Astrocyte of the hippocampus (primary cell): ENCODE measurements at regions not wholly inside any gene's neighbourhood (a gene's known extent, or its start where the extent isn't known, plus 50 kb on each side); places are given as distances from the start of the nearest gene placed in this dataset.
"Not testable (repeated sequence)": the region's sequence is repeated elsewhere in the genome, so short reads cannot be mapped to it uniquely, and the experiment has no call there.

Experiments used
- DNase-seq: peaks from one replicate; pipeline ENCODE4 v3.0.0; 2011; ENCODE audit warnings: low read depth, low spot score

DNA sequence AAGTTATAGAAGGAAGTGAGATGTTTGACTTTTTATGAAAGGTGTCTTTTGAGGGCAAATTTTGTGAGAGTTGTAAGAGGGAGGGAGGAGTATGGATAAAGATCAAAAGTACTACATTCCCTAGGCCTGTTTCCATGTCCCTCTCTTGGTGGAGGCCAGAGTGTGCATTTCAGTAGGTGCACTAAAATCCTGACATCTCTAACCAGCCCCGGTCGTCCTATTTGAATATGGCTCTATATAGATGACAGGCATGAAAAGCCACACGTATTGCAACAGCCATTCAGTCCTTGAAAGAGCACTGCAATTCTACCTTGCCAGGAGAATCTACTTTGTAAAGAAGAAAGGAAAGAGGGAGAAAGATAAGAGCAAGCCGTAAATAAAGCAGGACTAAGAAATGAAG, 510.1 kb downstream of the IRS2 start:
- no peak for DNase-seq

- peak; percentile 58 for DNase-seq
Observed at GRCh38 chr13:109275852-109276251, 510.5 kb downstream of the IRS2 start.

DNA sequence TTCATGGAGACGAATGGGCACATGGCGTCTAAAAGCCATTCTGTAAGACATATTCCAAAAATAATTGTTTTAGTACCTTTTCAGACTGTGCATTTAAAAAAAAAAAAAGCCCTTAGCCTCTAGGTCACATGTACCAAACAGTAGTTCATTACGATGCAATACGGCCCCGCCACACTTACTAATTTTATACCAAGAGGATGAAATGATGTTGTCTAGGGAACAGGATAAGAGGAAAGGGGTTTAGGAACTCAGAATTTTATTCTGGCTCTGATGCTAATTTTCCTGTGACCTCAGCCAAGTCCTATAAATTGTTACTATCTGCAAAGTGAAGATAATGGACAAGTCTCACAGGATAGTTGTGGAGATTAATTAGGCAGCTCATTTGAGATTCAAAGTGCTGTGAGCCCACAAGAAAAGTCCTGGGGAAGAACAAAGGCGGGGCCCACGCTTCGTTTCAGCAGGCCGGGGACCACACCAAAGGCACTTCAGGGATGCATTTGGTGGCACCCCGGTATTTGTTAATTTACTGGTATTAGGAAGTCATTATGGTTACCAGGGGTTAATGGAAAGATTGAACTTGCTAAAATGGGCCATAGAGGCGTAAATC, 511.1 kb downstream of the IRS2 start:
- peak; percentile 26 for DNase-seq

DNA sequence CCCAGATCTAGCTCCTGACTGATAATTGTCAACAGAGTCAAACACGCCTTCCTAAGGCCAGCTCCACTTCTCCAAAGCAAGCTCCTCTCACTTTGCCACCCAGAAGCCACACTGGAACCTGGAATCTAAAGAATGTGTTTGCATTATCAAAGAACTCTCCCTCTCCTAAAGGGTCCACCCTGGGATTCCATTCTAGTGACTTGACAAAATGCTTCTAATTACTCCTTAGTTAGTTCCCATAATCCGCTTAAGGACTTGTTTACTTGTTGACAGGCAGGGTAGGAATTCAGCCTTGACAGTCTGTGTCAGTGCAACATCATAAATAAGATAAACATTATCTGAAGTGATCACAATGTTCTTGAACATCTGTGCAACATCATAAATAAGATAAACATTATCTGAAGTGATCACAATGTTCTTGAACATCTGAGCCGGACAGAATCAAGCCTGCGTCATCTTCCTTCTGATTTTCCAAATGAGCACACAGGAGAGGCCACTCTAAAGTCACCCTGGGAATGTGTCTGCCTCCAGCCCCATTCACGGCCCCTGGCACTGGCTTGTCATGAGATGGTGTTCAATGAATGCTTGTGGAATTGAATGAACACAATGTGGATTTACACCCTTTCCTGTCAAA, 512.1 kb downstream of the IRS2 start:
- peak; percentile 87 for DNase-seq

DNA sequence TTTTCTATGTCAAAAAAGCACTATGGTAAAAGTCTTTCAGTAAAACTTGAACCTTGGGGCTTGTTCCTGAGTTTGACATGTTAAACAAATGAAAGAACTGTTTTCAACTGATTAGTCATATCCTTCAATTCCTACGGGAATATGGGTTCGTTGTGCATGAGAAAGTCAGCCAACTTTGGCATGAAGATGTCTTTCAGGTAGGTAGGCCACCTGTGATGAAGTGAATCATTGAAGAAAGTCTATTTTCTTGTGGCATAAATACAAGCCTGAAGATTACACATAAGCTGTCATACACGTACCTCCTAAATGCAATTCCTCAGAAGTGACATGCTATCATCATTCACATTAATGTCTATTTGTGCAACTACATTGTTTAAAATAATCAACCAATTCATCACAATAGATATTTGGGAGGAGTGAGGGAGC, 513.0 kb downstream of the IRS2 start:
- peak; percentile 35 for DNase-seq

- DNase-seq = peak; percentile 30
Observed at GRCh38 chr13:109272595-109273325, 513.6 kb downstream of the IRS2 start.

DNA sequence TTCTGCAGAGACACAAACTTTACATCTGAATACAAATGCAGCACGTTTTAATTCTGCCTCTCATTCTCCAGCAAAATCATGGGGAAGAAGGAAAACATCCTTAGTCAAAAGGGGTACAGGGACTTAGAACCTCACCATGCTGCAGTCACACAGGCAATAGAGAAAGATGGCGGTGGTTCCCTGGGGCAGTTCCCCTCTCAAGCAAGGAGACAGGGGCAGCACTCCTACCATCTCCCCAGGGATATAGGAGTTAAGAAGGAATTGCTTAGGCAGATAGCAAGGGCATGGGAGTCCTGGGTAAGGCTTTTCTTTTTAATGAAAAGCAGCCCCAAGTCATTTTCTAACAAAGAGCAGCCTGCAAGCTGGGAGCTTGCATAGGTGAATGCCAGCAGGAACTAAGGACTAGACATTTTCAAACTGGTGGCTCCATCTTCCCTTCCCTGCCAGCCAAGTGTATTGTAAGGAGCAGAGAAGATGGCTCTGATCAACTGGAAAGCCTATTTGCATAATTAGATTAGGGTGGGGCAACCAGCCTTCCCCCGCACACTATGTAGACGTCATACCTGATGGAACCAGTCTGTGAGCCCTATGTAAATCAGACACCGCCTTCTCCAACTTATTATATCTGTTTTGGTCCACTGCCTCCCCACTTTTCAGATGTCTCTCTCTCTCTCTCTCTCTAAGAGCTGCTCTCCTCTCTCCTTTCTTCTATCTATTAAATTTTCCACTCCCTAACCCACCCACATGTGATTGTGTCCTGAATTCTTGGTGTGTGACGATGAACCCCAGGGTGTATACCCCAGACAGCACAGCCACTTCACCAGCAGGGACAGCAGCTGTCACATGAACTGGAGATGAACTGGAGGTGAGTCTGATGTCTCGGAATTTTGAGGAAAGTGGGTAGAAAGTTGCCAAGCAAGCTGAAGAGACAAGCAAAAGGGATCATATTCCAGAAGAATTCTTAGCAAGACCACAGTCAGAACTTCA, 514.5 kb downstream of the IRS2 start:
- peak; percentile 84 for DNase-seq

DNA sequence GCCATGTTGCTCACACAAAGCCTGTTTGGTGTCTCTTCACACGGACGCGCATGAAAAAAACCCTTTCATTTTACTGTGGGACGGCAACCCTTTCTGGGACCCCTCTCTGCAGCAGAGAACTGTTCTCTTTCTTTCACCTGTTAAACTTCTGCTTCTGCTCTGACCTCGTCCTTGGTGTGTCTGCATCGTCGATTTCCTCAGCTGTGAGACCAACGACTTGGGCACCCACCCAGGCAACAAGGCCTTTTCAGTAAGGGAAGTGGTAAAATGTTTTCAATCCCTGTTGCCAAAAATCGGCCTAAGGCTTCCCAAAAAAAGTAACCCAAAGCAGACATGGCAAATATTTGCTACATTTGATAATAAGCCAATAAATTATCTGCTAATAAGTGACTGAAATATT, 515.3 kb downstream of the IRS2 start:
- peak; percentile 16 for DNase-seq

DNA sequence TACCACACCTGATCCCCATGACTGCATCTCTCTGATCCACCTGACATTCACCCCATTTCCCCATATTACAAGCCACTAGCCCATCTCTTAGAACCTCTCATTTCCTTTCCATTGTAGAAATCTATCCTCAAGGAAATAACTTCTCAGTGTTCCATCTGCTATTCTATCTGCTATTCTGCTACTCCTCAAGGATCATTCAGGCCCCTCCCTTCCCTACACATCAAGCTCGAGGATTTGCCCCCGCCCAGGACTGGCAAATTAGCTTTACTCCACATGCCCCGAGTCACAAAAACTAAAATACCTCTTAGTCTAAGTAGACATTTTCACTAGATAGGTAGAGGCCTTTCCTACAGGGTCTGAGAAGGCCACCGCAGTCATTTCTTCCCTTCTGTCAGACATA, 517.0 kb downstream of the IRS2 start:
- not testable (repeated sequence) for DNase-seq

GRCh38 chr13:109268492-109268891, 517.9 kb downstream of the IRS2 start:
- not testable (repeated sequence) for DNase-seq

DNA sequence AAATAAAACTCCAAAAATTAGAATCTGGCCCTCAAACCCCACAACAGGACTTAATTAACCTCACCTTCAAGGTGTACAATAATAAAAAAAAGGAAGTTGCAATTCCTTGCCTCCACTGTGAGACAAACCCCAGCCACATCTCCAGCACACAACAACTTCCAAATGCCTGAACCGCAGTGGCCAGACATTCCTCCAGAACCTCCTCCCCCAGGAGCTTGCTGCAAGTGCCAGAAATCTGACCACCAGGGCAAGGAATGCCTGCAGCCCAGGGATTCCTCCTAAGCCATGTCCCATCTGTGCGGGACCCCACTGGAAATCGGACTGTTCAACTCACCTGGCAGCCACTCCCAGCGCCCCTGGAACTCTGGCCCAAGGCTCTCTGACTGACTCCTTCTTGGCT, 519.0 kb downstream of the IRS2 start:
- peak; percentile 73 for DNase-seq

DNA sequence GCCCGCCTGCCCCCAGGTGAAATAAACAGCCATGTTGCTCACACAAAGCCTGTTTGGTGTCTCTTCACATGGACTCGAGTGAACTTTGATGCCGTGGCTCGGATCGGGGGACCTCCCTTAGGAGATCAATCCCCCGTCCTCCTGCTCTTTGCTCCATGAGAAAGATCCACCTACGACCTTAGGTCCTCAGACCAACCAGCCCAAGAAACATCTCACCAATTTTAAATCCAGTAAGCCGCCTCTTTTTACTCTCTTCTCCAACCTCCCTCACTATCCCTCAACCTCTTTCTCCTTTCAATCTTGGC, 521.0 kb downstream of the IRS2 start:
- not testable (repeated sequence) for DNase-seq

DNA sequence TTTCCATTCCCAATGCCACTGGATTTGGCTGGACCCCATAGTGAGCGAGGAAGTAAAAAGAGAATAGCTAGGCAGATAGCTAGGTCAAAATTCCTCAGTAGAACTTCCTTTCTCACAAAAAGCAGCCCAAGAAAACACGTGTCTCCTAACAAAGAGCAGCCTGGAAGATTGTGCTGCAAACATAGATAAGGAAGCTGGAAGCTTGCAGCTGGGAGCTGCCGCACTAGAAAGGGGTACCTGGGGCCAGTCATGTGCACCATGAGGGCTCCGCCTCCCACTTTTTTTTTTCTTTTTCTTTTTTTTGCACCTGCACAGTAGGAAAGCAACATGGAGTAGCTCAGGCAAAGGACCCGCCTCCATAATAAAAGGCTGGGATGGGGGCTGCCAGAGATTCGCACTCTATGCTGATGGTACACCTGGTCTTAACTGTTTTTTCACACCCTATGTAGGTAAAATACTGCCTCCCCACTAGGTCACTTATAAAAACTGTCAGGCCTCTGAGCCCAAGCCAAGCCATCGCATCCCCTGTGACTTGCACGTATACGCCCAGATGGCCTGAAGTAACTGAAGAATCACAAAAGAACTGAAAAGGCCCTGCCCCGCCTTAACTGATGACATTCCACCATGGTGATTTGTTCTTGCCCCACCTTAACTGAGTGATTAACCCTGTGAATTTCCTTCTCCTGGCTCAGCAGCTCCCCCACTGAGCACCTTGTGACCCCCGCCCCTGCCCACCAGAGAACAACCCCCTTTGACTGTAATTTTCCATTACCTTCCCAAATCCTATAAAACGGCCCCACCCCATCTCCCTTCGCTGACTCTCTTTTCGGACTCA, 521.6 kb downstream of the IRS2 start:
- DNase-seq = peak; percentile 18

- not testable (repeated sequence) for DNase-seq
Observed at GRCh38 chr13:109257761-109258157, 528.6 kb downstream of the IRS2 start.
